OCI-LY3 (cell line): ENCODE measurements at regions not wholly inside any gene's neighbourhood (a gene's known extent, or its start where the extent isn't known, plus 50 kb on each side); places are given as distances from the start of the nearest gene placed in this dataset.

ENCODE experiments used
- CTCF ChIP-seq: fragments of 200-600, 300-600 bp; sonication (generic); IDR thresholded peaks from 2 replicates; pipeline ENCODE4 v1.5.1; 2014; ENCODE audit warnings: antibody characterized with exemption, low read length, low read depth
- EZH2phosphoT487 ChIP-seq: fragments of 200-600 bp; shearing (Covaris generic); IDR thresholded peaks from 2 replicates; pipeline ENCODE4 v1.6.1; 2018; ENCODE audit warnings: antibody characterized with exemption, mixed run types, low read depth

GRCh38 chr6:19753826-19754225, 83.3 kb upstream of the ID4 start:
- no peak for TF ChIP-seq CTCF
- TF ChIP-seq EZH2phosphoT487, result no peak
